ENCODE measurements at regions not wholly inside any gene's neighbourhood (a gene's known extent, or its start where the extent isn't known, plus 50 kb on each side); places are given as distances from the start of the nearest gene placed in this dataset.

DNA sequence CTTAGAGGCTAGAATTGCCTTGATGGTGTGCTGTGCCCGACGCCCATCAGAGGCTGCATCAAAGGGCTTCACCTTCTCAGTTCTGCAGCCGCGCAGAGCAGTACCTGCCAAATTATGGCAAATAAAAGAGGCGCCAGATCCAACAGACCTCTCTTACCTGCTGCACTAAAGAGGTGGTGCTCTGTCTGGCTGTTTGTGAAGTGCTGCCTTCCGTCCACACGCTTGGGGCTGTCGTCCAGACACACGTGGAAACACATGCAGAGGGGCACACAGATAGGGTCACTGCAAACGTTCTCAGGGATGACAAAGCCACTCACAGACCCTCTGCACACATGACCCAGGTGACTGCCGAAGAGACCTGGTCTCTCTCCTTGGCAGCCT lies 617.5 kb downstream of the VRK1 start:
- no peak for TF ChIP-seq CTCF (IDR thresholded peaks at IDR 0.05; ENCODE audit: extremely low read depth in 1 of 2, insufficient read depth in 1 of 2, low read depth in 1 of 2, low read length in 2 of 2)
- no peak for TF ChIP-seq EZH2 (IDR thresholded peaks at IDR 0.05; ENCODE audit: borderline replicate concordance, low read depth, low read length, severe bottlenecking)
- TF ChIP-seq JUN (IDR thresholded peaks at IDR 0.05; ENCODE audit: borderline replicate concordance, insufficient read depth, insufficient read length, low read depth), result no peak
- no peak for TF ChIP-seq POLR2AphosphoS5 (IDR thresholded peaks at IDR 0.05; ENCODE audit: insufficient read depth, low read depth, low read length)
- no peak for TF ChIP-seq MYC (IDR thresholded peaks at IDR 0.05; ENCODE audit: low read depth, low read length)
- TF ChIP-seq, protein P1, sequence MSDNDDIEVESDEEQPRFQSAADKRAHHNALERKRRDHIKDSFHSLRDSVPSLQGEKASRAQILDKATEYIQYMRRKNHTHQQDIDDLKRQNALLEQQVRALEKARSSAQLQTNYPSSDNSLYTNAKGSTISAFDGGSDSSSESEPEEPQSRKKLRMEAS (IDR thresholded peaks at IDR 0.05; ENCODE audit: insufficient read depth, insufficient read length), result no peak
- no peak for TF ChIP-seq POLR2A (IDR thresholded peaks at IDR 0.05; ENCODE audit: low read depth, low read length)
- no peak for TF ChIP-seq FOS (IDR thresholded peaks at IDR 0.05; ENCODE audit: borderline replicate concordance, insufficient read depth, low read length)
- TF ChIP-seq GATA2 (IDR thresholded peaks at IDR 0.05; ENCODE audit: insufficient read depth, insufficient read length, low read depth, low read length), result no peak
